NCI-H82 (cell line): ENCODE measurements at regions not wholly inside any gene's neighbourhood (a gene's known extent, or its start where the extent isn't known, plus 50 kb on each side); places are given as distances from the start of the nearest gene placed in this dataset.
"Not testable (repeated sequence)": the region's sequence is repeated elsewhere in the genome, so short reads cannot be mapped to it uniquely, and the experiment has no call there.

ENCODE experiments used
- DNase-seq: peaks from one replicate; lab custom pipeline; 2025; lab: John Stamatoyannopoulos, UW

- DNase-seq: no peak
These were observed 98.0 kb upstream of the SLC24A3 start for GRCh38 chr20:19114410-19114809.

DNA sequence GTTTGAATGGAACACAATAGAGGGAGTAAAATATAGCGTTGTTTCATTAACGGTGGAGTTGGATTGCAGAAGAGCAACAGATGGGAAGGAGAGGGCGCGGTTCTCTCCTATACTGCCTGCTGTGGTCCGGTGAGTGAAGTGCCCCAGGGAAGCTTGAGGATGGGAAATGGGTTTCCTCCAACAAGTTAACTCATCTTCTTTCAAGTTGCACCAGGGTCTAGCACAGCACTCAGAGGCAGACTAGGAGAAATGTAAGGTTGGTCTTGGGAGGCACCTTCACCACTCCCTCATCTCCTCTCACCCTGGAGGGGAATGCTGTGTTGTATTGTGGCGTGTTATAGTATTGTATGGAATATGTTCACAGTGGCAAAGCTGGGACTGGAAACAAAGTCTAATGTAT, 96.9 kb upstream of the SLC24A3 start:
- no peak for DNase-seq

DNA sequence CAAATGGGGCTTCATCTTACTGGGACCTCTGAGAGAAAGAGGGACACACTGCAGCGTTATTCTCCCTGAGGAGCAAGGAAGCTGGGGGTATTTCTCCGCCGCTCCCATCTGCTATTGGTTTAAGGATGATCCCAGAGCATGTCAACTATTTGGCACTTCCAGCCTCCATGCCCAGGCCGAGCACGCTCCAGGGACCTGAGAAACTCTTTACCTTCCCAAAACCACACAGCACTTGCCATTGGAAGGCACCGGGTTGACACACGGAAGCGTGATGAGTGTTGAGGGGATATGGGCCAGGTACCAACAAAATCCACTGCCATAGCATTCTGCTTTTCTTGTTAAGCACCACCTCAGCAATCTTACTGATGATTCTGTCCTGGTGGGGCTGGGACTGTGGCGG, 92.4 kb upstream of the SLC24A3 start:
- no peak for DNase-seq

- DNase-seq: no peak
These were observed 91.9 kb upstream of the SLC24A3 start for GRCh38 chr20:19120569-19120968.

DNA sequence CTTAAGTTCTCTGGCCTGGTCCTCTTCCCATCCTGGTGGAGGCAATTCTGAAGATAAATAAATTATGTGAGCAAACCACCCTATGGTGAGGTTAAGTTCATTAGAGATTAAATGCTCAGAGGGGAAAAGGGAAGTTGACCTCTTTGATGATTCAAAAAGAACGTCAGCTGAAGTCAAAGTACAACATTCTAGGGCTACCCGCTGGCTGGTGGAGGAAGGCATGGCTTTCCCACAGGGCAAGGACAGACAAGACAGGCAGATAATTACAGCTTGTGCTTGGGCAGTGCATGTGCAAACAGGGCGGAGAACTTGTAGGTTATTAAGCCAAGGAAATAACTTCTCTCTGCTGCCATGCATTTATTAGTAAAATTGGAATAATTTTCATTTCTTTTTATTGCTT, 91.0 kb upstream of the SLC24A3 start:
- DNase-seq: no peak

GRCh38 chr20:19121916-19122315, 90.5 kb upstream of the SLC24A3 start:
- no peak for DNase-seq

DNA sequence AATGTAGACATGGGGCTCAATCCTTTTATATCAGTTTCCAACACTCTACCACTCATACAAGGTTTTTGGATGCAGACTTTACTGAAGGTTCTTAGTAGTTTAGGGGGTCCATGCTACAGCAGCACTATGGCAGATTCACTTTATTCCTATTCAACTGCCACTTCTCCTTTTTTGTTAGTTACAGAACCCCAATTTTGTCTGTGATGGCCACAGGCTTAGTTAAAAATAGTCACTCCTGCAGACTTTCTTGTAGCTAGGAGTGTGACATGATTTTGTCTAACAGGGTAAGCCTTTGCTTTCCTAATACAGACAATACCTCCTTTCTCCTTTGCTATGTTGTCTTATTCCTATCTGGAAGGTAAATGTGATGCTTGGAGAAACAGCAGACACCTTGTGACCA, 90.0 kb upstream of the SLC24A3 start:
- no peak for DNase-seq

GRCh38 chr20:19125508-19125907, 86.9 kb upstream of the SLC24A3 start:
- DNase-seq: no peak

DNA sequence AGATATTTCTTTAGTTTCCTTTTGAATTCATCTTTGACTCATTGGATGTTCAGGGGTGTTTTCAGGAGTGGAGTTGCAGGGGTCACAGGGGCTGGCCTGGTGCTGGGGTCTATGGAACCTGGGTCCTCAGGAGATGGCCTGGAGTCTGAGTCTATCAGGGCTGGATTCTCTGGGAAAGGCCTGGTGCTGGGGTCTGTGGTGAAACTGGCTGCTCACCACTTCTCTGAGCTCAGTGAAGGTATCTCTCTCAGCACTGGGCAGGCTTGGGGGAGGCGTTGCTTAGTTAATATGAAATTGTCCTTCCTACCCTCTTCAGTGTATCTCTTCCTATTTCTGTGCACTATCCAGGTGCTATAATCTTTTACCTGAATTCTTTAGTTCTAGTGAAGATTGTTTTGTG, 83.1 kb upstream of the SLC24A3 start:
- no peak for DNase-seq

GRCh38 chr20:19129976-19130612, 82.3 kb upstream of the SLC24A3 start:
- DNase-seq: no peak

DNA sequence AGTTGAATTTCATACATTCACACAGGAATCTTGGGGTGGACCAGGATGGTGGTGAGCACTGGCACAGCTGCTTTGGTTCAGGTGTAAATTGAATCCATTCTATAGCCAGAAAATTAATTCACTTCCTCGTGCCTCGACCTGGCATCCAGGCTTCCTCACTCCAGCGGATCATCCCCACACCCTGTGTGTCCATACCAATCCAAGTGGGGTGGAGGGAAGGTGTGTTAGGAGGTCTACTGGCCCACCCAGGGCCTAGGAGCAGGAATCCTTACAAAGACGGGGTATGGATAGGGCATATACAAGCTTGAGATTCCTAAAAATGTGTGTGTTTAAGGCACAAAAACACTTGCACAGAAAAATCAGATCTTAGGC, 81.8 kb upstream of the SLC24A3 start:
- no peak for DNase-seq

DNA sequence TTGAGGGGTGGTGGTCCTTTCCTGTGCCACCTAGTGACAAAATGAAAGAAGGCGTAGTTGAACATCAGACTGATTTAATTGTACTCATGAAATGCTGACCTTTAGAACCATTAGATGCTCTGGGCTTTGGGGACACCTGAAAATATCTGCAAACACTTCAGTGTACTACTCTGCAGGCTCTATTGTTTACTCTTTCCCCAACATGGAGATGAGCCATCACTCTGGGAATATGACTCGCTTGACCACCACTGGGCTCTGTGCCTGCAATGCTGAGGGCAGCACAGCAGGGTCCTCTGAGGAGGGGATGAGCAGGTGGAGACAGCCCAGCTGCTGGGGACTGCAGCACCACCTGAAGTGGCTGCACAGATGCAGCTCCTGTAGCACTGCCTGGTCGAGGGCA, 74.8 kb upstream of the SLC24A3 start:
- DNase-seq: no peak

GRCh38 chr20:19138758-19139157, 73.7 kb upstream of the SLC24A3 start:
- no peak for DNase-seq

GRCh38 chr20:19139584-19139983, 72.9 kb upstream of the SLC24A3 start:
- DNase-seq: not testable (repeated sequence)

DNA sequence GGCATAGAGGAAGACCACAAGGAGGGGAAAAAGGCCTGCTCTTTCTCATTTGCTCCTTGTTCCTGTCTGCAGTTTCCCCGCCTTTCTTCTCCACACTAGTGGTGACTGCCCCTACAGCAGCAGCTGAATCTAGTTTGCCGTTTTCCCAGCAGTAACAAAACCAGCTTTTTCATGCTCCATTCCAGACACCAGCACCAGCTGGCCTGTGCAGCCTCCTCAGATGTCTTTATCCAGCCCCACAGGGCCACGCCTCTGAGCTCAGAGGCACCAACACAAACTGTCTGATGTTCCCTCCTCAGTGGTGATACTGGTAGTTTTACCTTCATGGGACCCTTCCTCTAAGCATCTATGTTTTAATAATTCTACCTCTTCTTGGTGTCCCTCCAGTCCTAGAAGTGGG, 70.4 kb upstream of the SLC24A3 start:
- DNase-seq: no peak

DNA sequence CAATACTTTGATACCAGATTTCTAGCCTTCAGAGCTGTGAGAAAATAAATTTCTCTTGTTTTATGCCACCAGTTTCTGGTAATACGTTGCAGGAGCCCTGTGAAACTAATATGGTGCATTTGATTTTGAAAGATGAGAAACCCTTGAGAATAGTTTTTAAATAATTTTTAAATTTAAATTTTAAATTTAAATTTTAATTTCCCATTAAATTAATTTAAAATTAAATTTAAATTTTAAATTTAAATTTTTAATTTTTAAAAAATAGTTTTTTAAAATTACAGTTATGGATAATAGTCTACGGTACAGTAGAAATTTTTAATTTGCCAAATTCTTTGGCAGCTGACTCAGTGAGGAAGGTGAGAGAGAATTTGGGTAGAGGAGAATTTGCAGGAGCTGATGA, 68.6 kb upstream of the SLC24A3 start:
- DNase-seq: no peak

GRCh38 chr20:19161336-19161735, 51.1 kb upstream of the SLC24A3 start:
- DNase-seq: no peak
